Left cardiac atrium (tissue), 4 donors: ENCODE measurements at regions not wholly inside any gene's neighbourhood (a gene's known extent, or its start where the extent isn't known, plus 50 kb on each side); places are given as distances from the start of the nearest gene placed in this dataset.

Experiments
- ATAC-seq, 2 donors: fragments of 200-7000 bp; cut with Tn5 transposase; one replicate each; pipeline ENCODE4 v1.9.1; 2020; ENCODE audit warnings: mild to moderate bottlenecking in 2 of 2, moderate library complexity in 2 of 2
- DNase-seq: peaks from one replicate; pipeline ENCODE4 v3.0.0-alpha.2; 2020
- intact Hi-C, 2 donors: fragments of 100-400 bp; cut with DNase I; formaldehyde crosslinking; loops; one replicate each; pipeline versions ENCODE4 v1.14.1 to v1.15.1; 2022 to 2023
- donor health status: DM: no; HTN: yes; CAD: no.
- donor health status: DM: no; HTN: yes; CAD: no; lungs with severe emphysema.
- donor health status: DM: yes; HTN: yes; CAD: no.
- donor health status: Dilated cardiomyopathy.

GRCh38 chr16:51553910-51554309 is 402.8 kb upstream of the SALL1 start:
- intact Hi-C loops: no loop called here

GRCh38 chr16:51553314-51553713 is 402.2 kb upstream of the SALL1 start:
- intact Hi-C loops: no loop called here
- DNase-seq (no peak), ATAC-seq (no peak)

More at GRCh38 chr16:51553910-51554309, 402.8 kb upstream of the SALL1 start:
- no peak for ATAC-seq
- DNase-seq: no peak

GRCh38 chr16:51550800-51551347 is 399.8 kb upstream of the SALL1 start:
- ATAC-seq: no peak
- DNase-seq: no peak
- intact Hi-C loops: no loop called here

- ATAC-seq (no peak), DNase-seq (no peak)
- intact Hi-C loops: no loop called here
Observed at GRCh38 chr16:51549836-51550235, 398.8 kb upstream of the SALL1 start.

GRCh38 chr16:51545951-51546350 is 394.9 kb upstream of the SALL1 start:
- ATAC-seq: no peak
- DNase-seq: no peak
- intact Hi-C loops: no loop called here

- DNase-seq: no peak
- intact Hi-C loops: no loop called here
- ATAC-seq: no peak
Observed at GRCh38 chr16:51544851-51545467, 393.9 kb upstream of the SALL1 start.

- DNase-seq (no peak), ATAC-seq (no peak)
- intact Hi-C loops: no loop called here
Observed at GRCh38 chr16:51543971-51544370, 392.9 kb upstream of the SALL1 start.

- intact Hi-C loops: no loop called here
- ATAC-seq (no peak), DNase-seq (no peak)
Observed at GRCh38 chr16:51542981-51543815, 392.1 kb upstream of the SALL1 start.

GRCh38 chr16:51540259-51540658 is 389.2 kb upstream of the SALL1 start:
- ATAC-seq (no peak), DNase-seq (no peak)
- intact Hi-C loops: no loop called here

GRCh38 chr16:51538707-51539498 is 387.8 kb upstream of the SALL1 start:
- intact Hi-C loops: no loop called here
- ATAC-seq (no peak), DNase-seq (no peak)

GRCh38 chr16:51535591-51535990 is 384.5 kb upstream of the SALL1 start:
- no peak for DNase-seq
- intact Hi-C loops: no loop called here
- ATAC-seq: no peak

- ATAC-seq: no peak
- no peak for DNase-seq
- intact Hi-C loops: no loop called here
Observed at GRCh38 chr16:51532551-51532950, 381.5 kb upstream of the SALL1 start.

GRCh38 chr16:51531271-51531670 is 380.2 kb upstream of the SALL1 start:
- intact Hi-C loops: no loop called here
- ATAC-seq (no peak), DNase-seq (no peak)

- DNase-seq: no peak
- ATAC-seq: no peak
- intact Hi-C loops: no loop called here
Observed at GRCh38 chr16:51527349-51527748, 376.3 kb upstream of the SALL1 start.

GRCh38 chr16:51526621-51527020 is 375.6 kb upstream of the SALL1 start:
- ATAC-seq: no peak

GRCh38 chr16:51524555-51525373 is 373.7 kb upstream of the SALL1 start:
- intact Hi-C loops: no loop called here
- ATAC-seq (no peak), DNase-seq (no peak)

More at GRCh38 chr16:51526621-51527020, 375.6 kb upstream of the SALL1 start:
- intact Hi-C loops: no loop called here
- DNase-seq: no peak

GRCh38 chr16:51524070-51524469 is 373.0 kb upstream of the SALL1 start:
- DNase-seq (no peak), ATAC-seq (no peak)
- intact Hi-C loops: no loop called here

GRCh38 chr16:51523400-51523799 is 372.3 kb upstream of the SALL1 start:
- intact Hi-C loops: no loop called here
- ATAC-seq (no peak), DNase-seq (no peak)

- intact Hi-C loops: no loop called here
- ATAC-seq (no peak), DNase-seq (no peak)
Observed at GRCh38 chr16:51522902-51523301, 371.8 kb upstream of the SALL1 start.
